B cell (primary cell): ENCODE measurements at regions not wholly inside any gene's neighbourhood (a gene's known extent, or its start where the extent isn't known, plus 50 kb on each side); places are given as distances from the start of the nearest gene placed in this dataset.

Experiments
- ATAC-seq: fragments of 200-7000 bp; cut with Tn5 transposase; one replicate; pipeline ENCODE4 v1.10.0; 2021; ENCODE audit warnings: low read depth, mild to moderate bottlenecking, moderate number of reproducible peaks, moderate library complexity
- CTCF ChIA-PET: fragments of 350-600 bp; sonication (Branson Sonifier 250); formaldehyde crosslinking; loops from one replicate; lab custom pipeline; 2021; ENCODE audit warnings: antibody characterized with exemption, inconsistent platforms; lab: Charles Lee
- POLR2A ChIA-PET: fragments of 350-600 bp; sonication (Branson Sonifier 250); formaldehyde crosslinking; loops from one replicate; lab custom pipeline; 2021; ENCODE audit warnings: antibody characterized with exemption; lab: Charles Lee
- DNase-seq: peaks from one replicate; pipeline ENCODE4 v3.0.0; 2013
- H2AFZ ChIP-seq: 2 replicates; pipeline ENCODE4 v1.6.1; 2012; ENCODE audit warnings: mild to moderate bottlenecking, low read depth, low read length; ENCODE audit not compliant: insufficient read depth, poor library complexity, severe bottlenecking
- H3K27ac ChIP-seq, 2 donors: 1 replicate in 1 of 2; 2 replicates in 1 of 2; pipeline ENCODE4 v1.5.1; 2012 to 2013; ENCODE audit warnings: low read length in 2 of 2, mild to moderate bottlenecking in 2 of 2, moderate library complexity in 1 of 2
- H3K27me3 ChIP-seq, 4 experiments: fragments of 200-600 bp in 1 of 4; sonication (generic) in 1 of 4; replicated peaks in 1 of 4; 1 replicate in 2 of 4; 2 replicates in 2 of 4; pipeline versions ENCODE4 v1.6.1 to v1.7.0; 2013 to 2016; ENCODE audit warnings: low read length in 3 of 4, mild to moderate bottlenecking in 2 of 4, mixed read lengths in 1 of 4, moderate library complexity in 1 of 4; ENCODE audit not compliant: insufficient read depth in 4 of 4, control insufficient read depth in 3 of 4; ENCODE audit errors: control extremely low read depth in 1 of 4
- H3K36me3 ChIP-seq, 2 experiments: replicated peaks in 1 of 2; 1 replicate in 1 of 2; 2 replicates in 1 of 2; pipeline versions ENCODE4 v1.6.1 to v1.7.1; 2013; ENCODE audit warnings: low read length in 1 of 2; ENCODE audit not compliant: insufficient read depth in 2 of 2, control insufficient read depth in 1 of 2; ENCODE audit errors: control extremely low read depth in 1 of 2, extremely low read depth in 1 of 2
- H3K4me1 ChIP-seq, 2 donors: fragments of 200-600 bp in 1 of 2; sonication (generic) in 1 of 2; 1 replicate in 1 of 2; 2 replicates in 1 of 2; pipeline versions ENCODE4 v1.5.1 to v1.6.1; 2013 to 2017; ENCODE audit warnings: low read length in 2 of 2; ENCODE audit not compliant: control insufficient read depth in 2 of 2, insufficient read depth in 2 of 2
- H3K4me2 ChIP-seq: replicated peaks from 2 replicates; pipeline ENCODE3; 2012; ENCODE audit warnings: mild to moderate bottlenecking, low read depth, low read length; ENCODE audit not compliant: poor library complexity, severe bottlenecking
- H3K4me3 ChIP-seq, 5 experiments: fragments of 200-600 bp in 1 of 5; sonication (generic) in 1 of 5; 1 replicate in 3 of 5; 2 replicates in 2 of 5; pipeline versions ENCODE4 v1.5.1 to v1.7.0; 2011 to 2016; ENCODE audit warnings: low read length in 4 of 5, mild to moderate bottlenecking in 4 of 5, low read depth in 2 of 5, control low read depth in 1 of 5, moderate library complexity in 1 of 5; ENCODE audit not compliant: insufficient read depth in 1 of 5; ENCODE audit errors: control extremely low read depth in 1 of 5, extremely low read depth in 1 of 5
- H3K79me2 ChIP-seq: fragments of 200-600 bp; sonication (generic); one replicate; pipeline ENCODE4 v1.6.0; 2016; ENCODE audit warnings: low read length; ENCODE audit not compliant: control insufficient read depth, insufficient read depth
- H3K9ac ChIP-seq: fragments of 200-600 bp; sonication (generic); 2 replicates; pipeline ENCODE4 v1.6.1; 2017; ENCODE audit warnings: mild to moderate bottlenecking, low read length, moderate library complexity
- H3K9me3 ChIP-seq, 3 donors: one replicate each; pipeline versions ENCODE4 v1.6.1 to v1.7.1; 2013; ENCODE audit warnings: low read length in 2 of 3; ENCODE audit not compliant: control insufficient read depth in 2 of 3, insufficient read depth in 1 of 3; ENCODE audit errors: control extremely low read depth in 1 of 3
- H4K20me1 ChIP-seq: 2 replicates; pipeline ENCODE4 v1.6.0; 2012; ENCODE audit warnings: mild to moderate bottlenecking, low read length; ENCODE audit not compliant: insufficient read depth, control insufficient read depth, poor library complexity, severe bottlenecking
- H3K27ac Mint-ChIP-seq: one replicate; pipeline ENCODE4 v1.8.0; 2021; ENCODE audit warnings: mixed read lengths
- H3K27me3 Mint-ChIP-seq: one replicate; pipeline ENCODE4 v1.8.0; 2021; ENCODE audit warnings: mixed read lengths
- H3K4me1 Mint-ChIP-seq: one replicate; pipeline ENCODE4 v1.8.0; 2021; ENCODE audit warnings: mixed read lengths
- H3K4me3 Mint-ChIP-seq: one replicate; pipeline ENCODE4 v1.8.0; 2021; ENCODE audit warnings: mixed read lengths
- H3K9me3 Mint-ChIP-seq: one replicate; pipeline ENCODE4 v1.8.0; 2022; ENCODE audit warnings: mixed read lengths; ENCODE audit not compliant: insufficient read depth
- EZH2 ChIP-seq: IDR thresholded peaks from 2 replicates; pipeline ENCODE4 v1.6.1; 2012; ENCODE audit warnings: borderline replicate concordance, low read depth, mild to moderate bottlenecking, moderate library complexity, low read length; ENCODE audit not compliant: insufficient read depth, poor library complexity, severe bottlenecking
- WGBS: methylation state at CpG from one replicate; pipeline ENCODE4 v1.1.5; 2013; ENCODE audit warnings: missing lambda C conversion rate; ENCODE audit not compliant: insufficient coverage; 5-methylcytosine and 5-hydroxymethylcytosine counted together
- intact Hi-C: fragments of 100-400 bp; cut with micrococcal nuclease; formaldehyde crosslinking; loops from one replicate; pipeline ENCODE4 v1.10.0; 2022
- TF ChIP-seq, protein P1 (sequence below): fragments of 200-600 bp; IDR thresholded peaks from one replicate; pipeline ENCODE4 v1.8.0; 2022; ENCODE audit warnings: antibody characterized with exemption, mild to moderate bottlenecking

DNA sequence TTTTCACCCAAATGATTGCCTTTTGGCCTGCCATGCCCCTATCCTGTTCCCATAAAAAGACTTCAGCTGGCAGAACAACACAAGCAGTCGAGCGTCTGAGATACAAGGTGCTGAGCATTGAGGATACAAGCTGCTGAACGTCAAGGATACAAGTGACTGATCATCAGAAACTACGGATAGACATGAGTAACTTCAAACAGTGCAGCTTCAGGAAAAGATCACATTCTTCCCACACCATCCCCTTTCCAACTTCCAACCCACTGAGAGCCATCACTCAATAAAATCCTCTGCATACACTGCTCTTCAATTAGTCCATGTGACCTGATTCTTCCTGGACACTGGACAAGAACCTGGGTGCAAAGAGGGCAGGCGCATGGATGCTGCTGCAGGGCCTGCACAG, 1198.9 kb downstream of the ROBO2 start:
- TF ChIP-seq EZH2 = no peak
- TF ChIP-seq, protein P1, sequence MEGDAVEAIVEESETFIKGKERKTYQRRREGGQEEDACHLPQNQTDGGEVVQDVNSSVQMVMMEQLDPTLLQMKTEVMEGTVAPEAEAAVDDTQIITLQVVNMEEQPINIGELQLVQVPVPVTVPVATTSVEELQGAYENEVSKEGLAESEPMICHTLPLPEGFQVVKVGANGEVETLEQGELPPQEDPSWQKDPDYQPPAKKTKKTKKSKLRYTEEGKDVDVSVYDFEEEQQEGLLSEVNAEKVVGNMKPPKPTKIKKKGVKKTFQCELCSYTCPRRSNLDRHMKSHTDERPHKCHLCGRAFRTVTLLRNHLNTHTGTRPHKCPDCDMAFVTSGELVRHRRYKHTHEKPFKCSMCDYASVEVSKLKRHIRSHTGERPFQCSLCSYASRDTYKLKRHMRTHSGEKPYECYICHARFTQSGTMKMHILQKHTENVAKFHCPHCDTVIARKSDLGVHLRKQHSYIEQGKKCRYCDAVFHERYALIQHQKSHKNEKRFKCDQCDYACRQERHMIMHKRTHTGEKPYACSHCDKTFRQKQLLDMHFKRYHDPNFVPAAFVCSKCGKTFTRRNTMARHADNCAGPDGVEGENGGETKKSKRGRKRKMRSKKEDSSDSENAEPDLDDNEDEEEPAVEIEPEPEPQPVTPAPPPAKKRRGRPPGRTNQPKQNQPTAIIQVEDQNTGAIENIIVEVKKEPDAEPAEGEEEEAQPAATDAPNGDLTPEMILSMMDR = no peak
- H3K9me3 ChIP-seq = peaks cover 0 to 6% (median 0%) of the 10 kb centered on the region in 3 donors
- Mint-ChIP-seq H3K4me1 (no peaks in the 10 kb centered on the region), H3K27ac (no peak overlapping the region), H3K9me3 (no peaks in the 10 kb centered on the region), H3K27me3 (no peaks in the 10 kb centered on the region), H3K4me3 (no peak overlapping the region)
- no peak for ATAC-seq
- no peaks in the 10 kb centered on the region for H4K20me1 ChIP-seq
- intact Hi-C loops = no loop called here
- no peak overlapping the region for H3K4me3 ChIP-seq
- no peak overlapping the region for H3K4me2 ChIP-seq
- no peaks in the 10 kb centered on the region for H3K4me1 ChIP-seq
- POLR2A ChIA-PET = no interaction called here
- 94% methylated on average over 5 of the region's 5 CpGs for WGBS
- H3K79me2 ChIP-seq = no peaks in the 10 kb centered on the region
- CTCF ChIA-PET = no interaction called here
- DNase-seq = no peak
- no peak overlapping the region for H3K9ac ChIP-seq
- no peak overlapping the region for H3K27ac ChIP-seq
- no peaks in the 10 kb centered on the region for H3K27me3 ChIP-seq
- no peaks in the 10 kb centered on the region for H3K36me3 ChIP-seq
- no peak overlapping the region for H2AFZ ChIP-seq

- Histone ChIP-seq H3K9me3 (peaks cover 0 to 13% (median 0%) of the 10 kb centered on the region in 3 donors), H3K9ac (no peak overlapping the region), H3K27ac (no peak overlapping the region), H3K79me2 (no peaks in the 10 kb centered on the region), H3K36me3 (no peaks in the 10 kb centered on the region), H2AFZ (no peak overlapping the region), H3K4me1 (no peaks in the 10 kb centered on the region), H3K4me2 (no peak overlapping the region), H4K20me1 (no peaks in the 10 kb centered on the region), H3K27me3 (no peaks in the 10 kb centered on the region), H3K4me3 (no peak overlapping the region)
- POLR2A ChIA-PET = no interaction called here
- ATAC-seq (no peak), DNase-seq (no peak)
- intact Hi-C loops = no loop called here
- TF ChIP-seq EZH2 = no peak
- TF ChIP-seq, protein P1 = no peak
- no peaks in the 10 kb centered on the region for H3K4me1 Mint-ChIP-seq
- H3K27me3 Mint-ChIP-seq = no peaks in the 10 kb centered on the region
- H3K27ac Mint-ChIP-seq = no peak overlapping the region
- no CpG with 5 or more reads among the region's 3 CpGs for WGBS
- no peak overlapping the region for H3K4me3 Mint-ChIP-seq
- peaks cover 5% of the 10 kb centered on the region for H3K9me3 Mint-ChIP-seq
- CTCF ChIA-PET = no interaction called here
Measured at GRCh38 chr3:78242724-78243123, 1202.8 kb downstream of the ROBO2 start.
